GM12865 (cell line): ENCODE measurements at regions not wholly inside any gene's neighbourhood (a gene's known extent, or its start where the extent isn't known, plus 50 kb on each side); places are given as distances from the start of the nearest gene placed in this dataset.

Source experiments
- DNase-seq: peaks from one replicate; pipeline ENCODE4 v3.0.0; 2010; ENCODE audit warnings: low read depth
- H3K4me3 ChIP-seq: 2 replicates; pipeline ENCODE4 v1.5.1; 2011; ENCODE audit warnings: mild to moderate bottlenecking, low read depth, low read length, control low read depth
- TF ChIP-seq, protein P1 (sequence below): IDR thresholded peaks from 2 replicates; pipeline ENCODE4 v1.5.1; 2011; ENCODE audit warnings: low read length, control low read depth, low read depth, inconsistent platforms; ENCODE audit not compliant: insufficient read depth; ENCODE audit errors: missing control alignments

DNA sequence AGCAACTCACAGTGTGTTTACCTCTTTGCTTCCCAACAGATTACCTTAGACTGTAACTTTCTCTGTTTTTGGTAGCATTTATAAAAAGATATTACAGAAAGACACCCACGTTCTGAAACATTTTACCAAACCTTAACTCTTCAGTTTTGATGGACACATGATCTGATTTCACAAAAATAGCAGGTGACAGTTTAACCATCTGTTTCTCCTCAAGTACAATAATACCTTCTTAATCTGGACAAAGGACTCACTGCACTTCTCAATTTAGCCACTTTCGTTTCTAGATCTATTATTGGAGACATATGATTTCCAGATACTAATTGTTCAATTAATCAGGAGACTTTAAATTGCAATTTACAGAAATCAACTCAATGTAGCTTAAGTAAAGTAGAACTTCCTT lies 703.8 kb upstream of the KIF2B start:
- H3K4me3 ChIP-seq: no peak overlapping the region
- DNase-seq: no peak
- TF ChIP-seq, protein P1, sequence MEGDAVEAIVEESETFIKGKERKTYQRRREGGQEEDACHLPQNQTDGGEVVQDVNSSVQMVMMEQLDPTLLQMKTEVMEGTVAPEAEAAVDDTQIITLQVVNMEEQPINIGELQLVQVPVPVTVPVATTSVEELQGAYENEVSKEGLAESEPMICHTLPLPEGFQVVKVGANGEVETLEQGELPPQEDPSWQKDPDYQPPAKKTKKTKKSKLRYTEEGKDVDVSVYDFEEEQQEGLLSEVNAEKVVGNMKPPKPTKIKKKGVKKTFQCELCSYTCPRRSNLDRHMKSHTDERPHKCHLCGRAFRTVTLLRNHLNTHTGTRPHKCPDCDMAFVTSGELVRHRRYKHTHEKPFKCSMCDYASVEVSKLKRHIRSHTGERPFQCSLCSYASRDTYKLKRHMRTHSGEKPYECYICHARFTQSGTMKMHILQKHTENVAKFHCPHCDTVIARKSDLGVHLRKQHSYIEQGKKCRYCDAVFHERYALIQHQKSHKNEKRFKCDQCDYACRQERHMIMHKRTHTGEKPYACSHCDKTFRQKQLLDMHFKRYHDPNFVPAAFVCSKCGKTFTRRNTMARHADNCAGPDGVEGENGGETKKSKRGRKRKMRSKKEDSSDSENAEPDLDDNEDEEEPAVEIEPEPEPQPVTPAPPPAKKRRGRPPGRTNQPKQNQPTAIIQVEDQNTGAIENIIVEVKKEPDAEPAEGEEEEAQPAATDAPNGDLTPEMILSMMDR: no peak

DNA sequence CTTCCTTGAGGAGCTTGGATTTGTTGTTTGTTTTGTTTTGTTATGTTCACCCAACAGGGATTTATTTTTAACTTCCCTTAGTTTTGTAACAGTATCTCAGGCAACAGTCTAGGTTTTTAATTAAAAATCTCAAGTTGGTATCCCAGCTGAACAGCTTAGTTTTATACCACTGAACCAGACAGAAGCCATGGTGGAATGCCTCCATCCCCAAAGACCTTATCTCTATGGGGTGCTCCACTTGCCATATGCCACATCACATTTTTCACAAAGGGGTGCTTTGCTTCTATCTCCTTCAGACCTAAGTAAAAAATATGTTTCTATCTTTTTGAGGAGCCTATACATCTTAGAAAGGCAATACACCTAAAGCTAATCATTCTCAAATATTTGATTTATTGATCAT lies 715.8 kb upstream of the KIF2B start:
- TF ChIP-seq, protein P1: no peak
- no peak overlapping the region for H3K4me3 ChIP-seq

DNA sequence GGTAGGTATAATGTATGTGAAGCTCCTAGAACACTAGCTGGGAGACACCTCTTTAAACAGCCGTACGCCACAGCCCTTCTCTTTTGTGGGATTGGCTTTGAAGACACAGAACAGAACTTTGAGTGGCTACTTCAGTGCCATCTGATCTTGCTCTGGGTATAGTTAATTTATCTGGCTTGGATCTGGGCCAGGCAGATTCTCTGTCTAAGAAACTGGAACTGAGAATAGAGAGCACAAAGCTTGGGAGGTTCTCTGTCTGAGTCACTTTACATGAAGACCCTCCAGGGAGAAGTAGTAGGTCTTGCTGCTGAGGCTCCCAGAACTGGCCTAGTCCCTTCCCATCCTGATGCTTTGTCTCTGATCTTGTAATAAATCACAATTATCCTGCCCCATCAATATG lies 721.0 kb upstream of the KIF2B start:
- no peak for DNase-seq
- H3K4me3 ChIP-seq: no peak overlapping the region
- TF ChIP-seq, protein P1: no peak

More for the DNA sequence above, 715.8 kb upstream of the KIF2B start:
- DNase-seq: no peak

DNA sequence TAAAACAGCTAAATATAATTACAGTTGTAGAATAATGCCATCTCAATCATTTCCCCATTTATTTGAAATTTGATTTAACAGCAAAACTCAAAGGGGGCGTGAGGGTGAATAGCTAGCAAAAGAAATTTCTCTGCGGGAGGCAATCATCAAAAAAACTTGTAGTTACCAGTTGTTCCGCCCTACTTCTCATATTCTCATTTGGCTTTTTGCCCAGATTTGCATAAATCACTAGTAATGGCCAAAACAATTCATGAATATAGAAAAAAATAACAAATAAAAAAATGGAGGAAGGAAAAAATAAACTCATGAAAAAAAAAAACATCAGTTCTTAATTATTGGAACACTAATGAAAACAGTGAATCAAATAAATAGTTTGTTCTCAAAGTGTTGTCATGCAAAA lies 722.6 kb upstream of the KIF2B start:
- no peak for DNase-seq
- TF ChIP-seq, protein P1: no peak
- H3K4me3 ChIP-seq: no peak overlapping the region

DNA sequence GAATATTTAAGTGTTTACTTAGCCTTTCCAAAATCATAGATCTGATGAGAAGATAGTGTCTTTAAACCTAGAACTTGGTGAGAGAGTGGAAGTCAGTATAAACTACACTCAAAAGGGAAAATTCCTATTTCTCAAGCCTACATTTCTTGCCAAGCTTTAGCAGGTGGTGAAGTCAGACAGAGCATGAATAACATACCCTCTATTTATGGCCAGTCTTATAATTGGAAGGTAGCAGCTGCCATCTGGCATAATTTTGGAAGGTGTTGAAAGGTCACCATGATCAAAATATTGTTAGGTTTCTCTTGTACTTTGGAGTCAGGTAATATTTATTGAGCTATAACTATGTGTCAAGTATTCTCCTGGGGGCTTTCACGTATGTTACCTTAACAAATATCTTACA lies 729.3 kb upstream of the KIF2B start:
- no peak for DNase-seq
- TF ChIP-seq, protein P1: no peak
- no peak overlapping the region for H3K4me3 ChIP-seq

DNA sequence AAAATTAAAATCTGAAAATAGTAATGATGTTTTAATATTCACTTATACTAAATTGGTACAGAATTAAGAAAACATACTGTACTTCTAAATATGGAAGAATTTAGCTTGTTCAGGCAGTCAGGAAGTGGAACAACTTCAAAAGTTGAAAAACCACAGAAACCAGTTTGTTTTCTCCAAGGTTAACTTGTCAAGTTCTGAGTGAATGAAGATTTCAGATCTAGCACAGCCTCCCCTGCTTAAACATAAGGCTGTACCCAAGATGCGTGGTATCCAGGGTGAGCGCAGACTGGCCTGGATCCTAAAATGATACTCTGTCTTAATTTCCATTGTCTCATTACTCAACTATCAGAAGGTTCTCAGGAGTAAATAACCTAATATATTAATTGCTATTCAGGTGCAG lies 730.7 kb upstream of the KIF2B start:
- no peak for DNase-seq
- TF ChIP-seq, protein P1: no peak
- no peak overlapping the region for H3K4me3 ChIP-seq

DNA sequence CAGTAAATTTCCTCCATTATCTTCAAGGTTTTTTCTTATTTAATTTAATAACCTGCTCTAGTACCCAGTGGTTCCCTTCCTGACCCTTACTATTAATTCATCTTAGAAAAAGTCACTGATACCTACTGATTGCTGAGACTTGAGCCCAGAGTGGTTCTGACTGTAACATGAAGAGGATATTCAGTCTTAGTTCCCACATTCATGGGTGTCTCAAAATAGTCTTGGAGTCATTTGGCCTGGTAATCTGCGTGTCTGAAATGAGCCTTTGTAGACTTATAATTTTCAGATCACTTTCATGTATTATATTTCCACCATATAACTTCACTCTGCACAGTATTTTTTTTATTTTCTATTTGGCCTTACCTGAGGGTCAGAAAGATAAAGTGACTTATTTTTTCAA lies 732.0 kb upstream of the KIF2B start:
- DNase-seq: no peak
- TF ChIP-seq, protein P1: no peak
- H3K4me3 ChIP-seq: no peak overlapping the region
